ENCODE measurements at regions not wholly inside any gene's neighbourhood (a gene's known extent, or its start where the extent isn't known, plus 50 kb on each side); places are given as distances from the start of the nearest gene placed in this dataset.

GRCh38 chr10:125337510-125337909, 177.1 kb upstream of the CTBP2 start:
- no peak for DNase-seq

GRCh38 chr10:125334545-125334944, 174.2 kb upstream of the CTBP2 start:
- no peak for DNase-seq

GRCh38 chr10:125333769-125334168, 173.4 kb upstream of the CTBP2 start:
- no peak for DNase-seq

- no peak for DNase-seq
These were observed 172.8 kb upstream of the CTBP2 start for GRCh38 chr10:125333209-125333591.

- no peak for DNase-seq
These were observed 172.3 kb upstream of the CTBP2 start for GRCh38 chr10:125332548-125333208.

- no peak for DNase-seq
These were observed 170.7 kb upstream of the CTBP2 start for GRCh38 chr10:125331056-125331455.

- DNase-seq = no peak
These were observed 168.7 kb upstream of the CTBP2 start for GRCh38 chr10:125329056-125329455.

- DNase-seq = no peak
These were observed 165.0 kb upstream of the CTBP2 start for GRCh38 chr10:125325326-125325725.

- DNase-seq = no peak
These were observed 156.1 kb upstream of the CTBP2 start for GRCh38 chr10:125316436-125316835.

GRCh38 chr10:125300937-125301336, 140.6 kb upstream of the CTBP2 start:
- no peak for DNase-seq

- DNase-seq = no peak
These were observed 139.1 kb upstream of the CTBP2 start for GRCh38 chr10:125299461-125299860.

GRCh38 chr10:125296598-125296997, 136.2 kb upstream of the CTBP2 start:
- no peak for DNase-seq

- DNase-seq = no peak
These were observed 133.7 kb upstream of the CTBP2 start for GRCh38 chr10:125294109-125294508.

- DNase-seq = no peak
These were observed 131.5 kb upstream of the CTBP2 start for GRCh38 chr10:125291836-125292235.

GRCh38 chr10:125289461-125289860, 129.1 kb upstream of the CTBP2 start:
- DNase-seq = no peak

GRCh38 chr10:125284875-125285597, 124.7 kb upstream of the CTBP2 start:
- no peak for DNase-seq

GRCh38 chr10:125283836-125284614, 123.7 kb upstream of the CTBP2 start:
- DNase-seq = no peak

GRCh38 chr10:125283191-125283835, 123.0 kb upstream of the CTBP2 start:
- peak; percentile 8 to 51 for DNase-seq

- no peak for DNase-seq
These were observed 120.7 kb upstream of the CTBP2 start for GRCh38 chr10:125281091-125281490.

- DNase-seq = no peak
These were observed 115.8 kb upstream of the CTBP2 start for GRCh38 chr10:125276133-125276532.

GRCh38 chr10:125274961-125275360, 114.6 kb upstream of the CTBP2 start:
- no peak for DNase-seq

GRCh38 chr10:125273023-125273422, 112.7 kb upstream of the CTBP2 start:
- no peak for DNase-seq

- DNase-seq = no peak
These were observed 109.4 kb upstream of the CTBP2 start for GRCh38 chr10:125269716-125270115.

Data from inflammatory macrophage (primary cell).